Muscle of leg (tissue), 3 donors: ENCODE measurements at regions not wholly inside any gene's neighbourhood (a gene's known extent, or its start where the extent isn't known, plus 50 kb on each side); places are given as distances from the start of the nearest gene placed in this dataset.

ENCODE experiments used
- DNase-seq: peaks from one replicate; pipeline ENCODE4 v3.0.0; 2013
- H3K27ac ChIP-seq: one replicate; pipeline ENCODE4 v1.5.1; 2013; ENCODE audit warnings: mild to moderate bottlenecking, low read length, control low read depth
- H3K27me3 ChIP-seq: one replicate; pipeline ENCODE4 v1.6.1; 2013; ENCODE audit warnings: low read length; ENCODE audit not compliant: control insufficient read depth, insufficient read depth
- H3K36me3 ChIP-seq: one replicate; pipeline ENCODE4 v1.6.1; 2013; ENCODE audit warnings: low read length; ENCODE audit not compliant: control insufficient read depth, insufficient read depth
- H3K4me1 ChIP-seq: one replicate; pipeline ENCODE4 v1.6.1; 2013; ENCODE audit warnings: low read length; ENCODE audit not compliant: control insufficient read depth, insufficient read depth
- H3K4me3 ChIP-seq: one replicate; pipeline ENCODE4 v1.5.1; 2013; ENCODE audit warnings: low read length, control low read depth
- H3K9me3 ChIP-seq: replicated peaks from 2 replicates; pipeline ENCODE4 v1.6.1; 2013; ENCODE audit warnings: low read depth, low read length; ENCODE audit not compliant: control insufficient read depth
- WGBS: methylation state at CpG from one replicate; pipeline ENCODE4 v1.1.5; 2013; ENCODE audit warnings: missing lambda C conversion rate; ENCODE audit not compliant: insufficient coverage; 5-methylcytosine and 5-hydroxymethylcytosine counted together

- DNase-seq, result peak; percentile 46
- Histone ChIP-seq H3K9me3 (no peaks in the 10 kb centered on the region), H3K27me3 (no peaks in the 10 kb centered on the region), H3K4me3 (no peak overlapping the region), H3K36me3 (no peaks in the 10 kb centered on the region), H3K4me1 (no peaks in the 10 kb centered on the region), H3K27ac (no peak overlapping the region)
- no CpG with 5 or more reads among the region's 4 CpGs for WGBS
These were observed 232.6 kb downstream of the FLRT2 start for GRCh38 chr14:85762526-85762925.

DNA sequence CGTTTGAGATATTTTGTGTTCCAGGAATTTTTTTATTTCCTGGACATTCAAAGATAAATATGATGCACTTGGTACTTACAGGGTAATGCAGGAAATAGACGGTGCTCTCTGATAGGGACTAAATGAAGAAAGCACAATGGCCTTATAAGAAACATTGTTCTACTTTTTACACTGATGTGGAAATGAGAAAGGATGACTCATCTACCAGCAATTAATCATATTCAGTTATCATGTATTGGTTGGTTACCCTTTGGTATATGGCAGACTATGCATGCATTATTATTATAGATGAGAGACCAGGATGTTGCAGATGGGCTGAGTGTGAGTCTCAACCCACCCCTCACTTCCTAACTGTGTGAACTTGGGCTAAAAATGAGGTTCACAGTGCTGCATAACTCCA lies 222.2 kb downstream of the FLRT2 start:
- H3K9me3 ChIP-seq, result peaks cover 2% of the 10 kb centered on the region
- no peaks in the 10 kb centered on the region for H3K27me3 ChIP-seq
- no peak overlapping the region for H3K4me3 ChIP-seq
- no peaks in the 10 kb centered on the region for H3K36me3 ChIP-seq
- no peak for DNase-seq
- H3K4me1 ChIP-seq, result no peaks in the 10 kb centered on the region
- no peak overlapping the region for H3K27ac ChIP-seq
- WGBS, result no CpG with 5 or more reads among the region's 2 CpGs

- Histone ChIP-seq H3K27me3 (no peaks in the 10 kb centered on the region), H3K36me3 (no peaks in the 10 kb centered on the region), H3K4me1 (no peaks in the 10 kb centered on the region), H3K27ac (no peak overlapping the region), H3K4me3 (no peak overlapping the region), H3K9me3 (peaks cover 2% of the 10 kb centered on the region)
- WGBS, result 91% methylated on average over 3 of the region's 4 CpGs
- DNase-seq, result no peak
These were observed 214.6 kb downstream of the FLRT2 start for GRCh38 chr14:85744573-85744972.

GRCh38 chr14:85732031-85732430 lies 202.1 kb downstream of the FLRT2 start:
- Histone ChIP-seq H3K36me3 (no peaks in the 10 kb centered on the region), H3K27ac (no peak overlapping the region), H3K27me3 (no peaks in the 10 kb centered on the region), H3K9me3 (no peaks in the 10 kb centered on the region), H3K4me3 (no peak overlapping the region), H3K4me1 (no peaks in the 10 kb centered on the region)
- no peak for DNase-seq
- WGBS, result no CpG with 5 or more reads among the region's 1 CpG

- Histone ChIP-seq H3K4me1 (no peaks in the 10 kb centered on the region), H3K27me3 (no peaks in the 10 kb centered on the region), H3K36me3 (no peaks in the 10 kb centered on the region), H3K27ac (no peak overlapping the region), H3K9me3 (no peaks in the 10 kb centered on the region), H3K4me3 (no peak overlapping the region)
- DNase-seq, result peak; percentile 71
These were observed 201.2 kb downstream of the FLRT2 start for GRCh38 chr14:85731186-85731585.

GRCh38 chr14:85728476-85729065 lies 198.6 kb downstream of the FLRT2 start:
- no CpG with 5 or more reads among the region's 3 CpGs for WGBS
- no peak for DNase-seq
- no peaks in the 10 kb centered on the region for H3K36me3 ChIP-seq

DNA sequence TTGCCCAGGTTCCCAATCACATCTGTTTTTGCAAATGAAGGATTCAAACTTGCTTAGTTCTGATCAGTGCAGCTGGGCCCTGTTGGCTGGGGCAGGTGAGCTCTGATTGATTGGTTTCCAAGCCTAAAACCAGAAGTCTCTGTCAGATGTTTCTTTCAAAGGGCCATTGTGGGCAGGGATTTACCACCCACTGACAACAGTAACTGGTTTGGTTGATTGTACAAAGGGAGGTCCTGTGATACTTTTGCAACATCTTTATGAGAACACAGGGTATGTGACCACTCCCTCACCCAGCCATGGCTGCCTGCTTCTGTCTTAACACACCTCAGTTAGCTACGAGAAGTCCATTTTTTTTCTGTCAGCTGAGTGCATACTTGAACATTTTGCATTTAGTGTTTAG lies 184.1 kb downstream of the FLRT2 start:
- H3K36me3 ChIP-seq, result no peaks in the 10 kb centered on the region
- no peaks in the 10 kb centered on the region for H3K9me3 ChIP-seq
- no peak overlapping the region for H3K27ac ChIP-seq
- DNase-seq, result no peak
- no peak overlapping the region for H3K4me3 ChIP-seq
- WGBS, result no CpG with 5 or more reads among the region's 1 CpG
- no peaks in the 10 kb centered on the region for H3K4me1 ChIP-seq
- H3K27me3 ChIP-seq, result no peaks in the 10 kb centered on the region

More at GRCh38 chr14:85728476-85729065, 198.6 kb downstream of the FLRT2 start:
- Histone ChIP-seq H3K4me3 (no peak overlapping the region), H3K4me1 (no peaks in the 10 kb centered on the region), H3K27me3 (no peaks in the 10 kb centered on the region), H3K9me3 (no peaks in the 10 kb centered on the region), H3K27ac (no peak overlapping the region)

- H3K9me3 ChIP-seq, result no peaks in the 10 kb centered on the region
- no peak overlapping the region for H3K4me3 ChIP-seq
- no peak for DNase-seq
- no peaks in the 10 kb centered on the region for H3K4me1 ChIP-seq
- no peaks in the 10 kb centered on the region for H3K36me3 ChIP-seq
- no peaks in the 10 kb centered on the region for H3K27me3 ChIP-seq
- no peak overlapping the region for H3K27ac ChIP-seq
- WGBS, result no CpG with 5 or more reads among the region's 2 CpGs
These were observed 181.7 kb downstream of the FLRT2 start for GRCh38 chr14:85711620-85712019.
